HuH-7.5 (cell line): ENCODE measurements at regions not wholly inside any gene's neighbourhood (a gene's known extent, or its start where the extent isn't known, plus 50 kb on each side); places are given as distances from the start of the nearest gene placed in this dataset.
"Not testable (repeated sequence)": the region's sequence is repeated elsewhere in the genome, so short reads cannot be mapped to it uniquely, and the experiment has no call there.

Source experiments
- DNase-seq: peaks from one replicate; pipeline ENCODE4 v3.0.0; 2011; ENCODE audit warnings: low spot score

GRCh38 chr2:446963-447530, 159.2 kb upstream of the ALKAL2 start:
- DNase-seq: no peak

DNA sequence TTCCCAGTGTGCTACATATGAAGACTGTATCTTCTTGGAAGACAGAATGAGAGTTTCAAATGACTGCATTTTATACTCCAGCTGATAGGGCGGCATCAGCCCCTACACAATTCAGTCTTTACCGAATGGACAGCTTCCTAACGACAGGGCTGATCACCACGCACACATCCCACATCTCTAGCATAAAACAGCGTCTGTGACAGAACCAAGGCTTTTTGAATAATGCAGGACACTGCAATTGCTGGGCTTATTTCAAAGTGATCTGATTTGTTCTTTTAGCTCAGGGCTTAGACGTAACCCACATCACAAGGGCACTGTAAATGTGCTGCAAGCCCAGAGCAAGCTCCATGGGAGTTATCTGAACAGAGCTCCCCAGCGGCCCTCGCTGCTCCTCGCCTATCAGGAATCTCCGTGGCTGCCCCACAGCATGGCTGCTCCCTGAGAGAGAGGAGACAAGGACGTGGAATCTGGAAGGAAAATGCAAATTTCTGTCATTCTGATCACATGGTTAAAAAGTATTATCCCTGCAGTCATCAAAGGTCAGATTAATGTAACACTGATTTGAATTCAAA, 158.5 kb upstream of the ALKAL2 start:
- DNase-seq: no peak

GRCh38 chr2:445896-446295, 158.0 kb upstream of the ALKAL2 start:
- no peak for DNase-seq

- DNase-seq: no peak
These were observed 157.3 kb upstream of the ALKAL2 start for GRCh38 chr2:444937-445884.

GRCh38 chr2:443741-444140, 155.8 kb upstream of the ALKAL2 start:
- DNase-seq: no peak

GRCh38 chr2:443216-443615, 155.3 kb upstream of the ALKAL2 start:
- DNase-seq: no peak

GRCh38 chr2:441258-442022, 153.5 kb upstream of the ALKAL2 start:
- no peak for DNase-seq

- DNase-seq: no peak
These were observed 152.5 kb upstream of the ALKAL2 start for GRCh38 chr2:440403-440740.

DNA sequence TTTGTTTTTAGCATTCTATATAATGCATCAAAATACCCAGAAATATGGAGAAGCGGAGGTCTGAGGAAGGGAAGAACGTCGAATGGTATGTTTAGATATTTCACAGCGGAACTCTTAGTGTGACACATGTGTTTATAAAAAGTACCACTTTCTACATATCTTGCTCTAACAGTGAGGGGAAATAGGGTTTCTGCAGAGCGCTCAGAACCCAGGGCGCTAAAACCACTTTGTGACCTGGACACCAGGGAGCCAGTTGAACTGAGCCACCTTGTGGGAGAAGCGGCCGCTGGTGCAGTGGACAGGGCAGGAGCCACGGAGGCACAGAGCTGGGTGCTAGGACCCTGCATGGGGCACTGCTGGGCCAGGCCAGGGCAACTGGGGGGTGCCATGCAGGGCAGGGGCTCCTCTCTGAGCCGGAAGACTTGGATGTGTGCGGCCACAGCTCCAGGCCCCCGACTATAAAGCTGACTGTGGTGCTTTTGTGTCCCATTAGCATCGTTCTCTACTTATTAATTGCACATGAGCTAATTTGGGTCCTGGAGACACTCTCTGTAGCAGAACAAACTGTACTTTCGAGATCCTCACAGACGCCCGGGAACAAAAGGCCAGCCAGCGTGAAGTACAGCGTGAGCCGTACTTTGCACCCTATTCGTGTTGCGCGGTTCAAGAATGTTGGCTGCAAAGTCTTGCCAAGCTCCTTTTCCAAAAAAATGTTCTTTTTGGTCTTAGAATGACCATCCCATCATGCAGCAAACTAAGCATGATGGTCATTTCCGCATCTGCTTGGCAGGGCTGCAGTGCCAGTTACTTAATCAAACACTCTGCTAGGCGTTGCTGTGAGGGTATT, 151.9 kb upstream of the ALKAL2 start:
- DNase-seq: no peak

DNA sequence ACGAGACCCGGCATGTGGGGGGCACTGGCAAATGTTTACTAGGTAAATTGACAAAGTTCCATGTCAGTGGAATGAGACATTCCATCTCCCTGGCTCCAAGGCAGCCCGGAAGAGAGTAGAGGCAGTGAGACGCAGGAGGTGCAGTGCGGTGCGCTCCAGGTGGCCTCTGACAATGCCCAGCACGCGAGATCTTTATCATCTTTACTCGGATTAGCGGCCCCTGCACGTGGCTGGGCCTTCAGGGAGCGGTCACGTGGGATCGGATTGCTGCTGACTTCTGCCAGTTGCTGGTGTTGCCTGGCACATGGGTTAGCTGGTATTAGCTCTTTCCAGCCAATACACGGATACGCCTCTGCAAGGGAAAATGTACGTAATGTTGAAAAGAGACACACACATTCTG, 151.2 kb upstream of the ALKAL2 start:
- no peak for DNase-seq

GRCh38 chr2:437756-438393, 150.0 kb upstream of the ALKAL2 start:
- DNase-seq: no peak

DNA sequence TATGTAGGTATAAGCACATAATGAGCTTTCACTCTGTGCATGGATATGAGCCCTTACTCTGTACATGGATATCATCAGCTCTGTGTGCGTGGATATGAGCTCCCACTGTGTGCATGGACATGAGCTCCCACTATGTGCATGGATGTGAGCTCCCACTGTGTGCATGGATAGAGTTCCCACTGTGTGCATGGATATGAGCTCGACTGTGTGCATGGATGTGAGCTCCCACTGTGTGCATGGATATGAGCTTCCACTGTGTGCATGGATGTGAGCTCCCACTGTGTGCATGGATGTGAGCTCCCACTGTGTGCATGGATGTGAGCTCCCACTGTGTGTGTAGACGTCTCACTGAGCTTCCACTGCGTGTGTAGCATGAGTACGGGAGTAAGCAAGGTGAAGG, 149.3 kb upstream of the ALKAL2 start:
- no peak for DNase-seq

GRCh38 chr2:436205-436604, 148.3 kb upstream of the ALKAL2 start:
- no peak for DNase-seq

DNA sequence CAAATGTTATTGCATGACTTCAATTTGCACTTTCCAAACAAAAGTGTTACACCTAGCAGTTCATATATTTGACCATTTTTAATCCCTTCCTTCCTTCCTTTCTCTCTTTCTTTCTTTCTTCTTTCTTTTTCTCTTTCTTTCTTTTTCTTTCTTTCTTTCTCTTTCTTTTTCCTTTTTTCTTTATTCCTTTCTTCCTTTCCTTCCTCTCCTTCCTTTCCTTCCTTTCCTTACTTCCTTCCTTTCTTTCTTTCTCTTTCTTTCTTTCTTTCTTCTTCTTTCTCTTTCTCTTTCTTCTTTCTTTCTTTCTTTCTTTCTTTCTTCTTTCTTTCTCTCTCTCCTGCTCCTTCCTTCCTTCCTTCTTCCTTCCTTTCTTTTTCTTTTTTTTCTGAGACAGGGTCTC, 146.7 kb upstream of the ALKAL2 start:
- DNase-seq: no peak

DNA sequence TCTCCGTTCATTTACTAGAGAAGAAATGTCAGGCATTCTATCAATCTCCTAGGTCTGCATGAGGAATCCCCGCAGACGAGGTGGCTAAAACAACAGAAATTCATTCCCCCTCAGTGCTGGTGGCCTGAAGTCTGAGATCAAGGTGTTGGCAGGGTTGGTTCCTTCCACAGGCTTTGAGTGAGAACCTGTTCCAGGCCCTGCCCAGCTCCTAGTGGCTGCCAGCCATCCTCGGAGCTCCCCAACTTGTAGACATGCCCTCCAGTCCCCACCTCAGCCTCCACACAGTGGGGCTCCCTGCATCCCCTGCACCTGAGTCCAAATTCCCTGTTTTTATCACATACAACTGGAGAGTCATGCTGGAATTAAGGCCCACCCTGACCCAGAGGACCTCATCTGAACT, 145.3 kb upstream of the ALKAL2 start:
- no peak for DNase-seq

DNA sequence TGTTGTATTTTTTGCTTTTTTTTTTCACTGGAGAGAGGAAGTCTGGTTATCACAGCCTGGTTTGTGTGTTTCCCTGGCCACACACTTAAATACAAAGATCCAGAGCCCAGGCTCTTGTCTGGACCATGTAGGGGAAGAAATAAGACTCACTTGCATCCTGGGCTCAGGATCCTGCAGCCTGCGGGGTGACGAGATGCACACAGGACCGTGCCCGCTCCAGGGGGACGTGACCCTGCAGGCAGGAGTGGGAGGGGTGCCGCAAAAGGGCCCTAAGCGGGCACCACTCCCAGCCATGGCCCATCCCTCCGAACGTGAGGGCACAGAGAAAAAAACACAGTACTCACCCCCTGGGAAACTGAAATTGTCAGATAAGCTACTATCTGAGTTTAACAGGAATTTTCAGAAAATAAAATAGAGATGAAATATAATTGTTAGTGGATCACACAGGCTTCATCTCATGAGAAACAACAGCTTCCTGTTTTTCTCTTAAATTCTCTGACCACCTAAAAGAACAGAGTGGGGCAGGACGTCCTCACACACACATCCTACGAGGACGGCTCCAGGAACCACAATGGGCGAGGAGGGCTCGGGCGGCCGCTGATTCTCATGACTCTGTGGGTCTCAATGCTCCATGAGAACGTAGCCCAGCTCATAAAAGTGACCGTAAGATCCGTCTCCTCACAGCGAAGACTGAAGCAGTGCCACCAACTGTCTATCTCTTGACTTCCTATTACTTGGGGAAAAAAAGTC, 142.6 kb upstream of the ALKAL2 start:
- DNase-seq: no peak

- no peak for DNase-seq
These were observed 141.8 kb upstream of the ALKAL2 start for GRCh38 chr2:429575-430254.

DNA sequence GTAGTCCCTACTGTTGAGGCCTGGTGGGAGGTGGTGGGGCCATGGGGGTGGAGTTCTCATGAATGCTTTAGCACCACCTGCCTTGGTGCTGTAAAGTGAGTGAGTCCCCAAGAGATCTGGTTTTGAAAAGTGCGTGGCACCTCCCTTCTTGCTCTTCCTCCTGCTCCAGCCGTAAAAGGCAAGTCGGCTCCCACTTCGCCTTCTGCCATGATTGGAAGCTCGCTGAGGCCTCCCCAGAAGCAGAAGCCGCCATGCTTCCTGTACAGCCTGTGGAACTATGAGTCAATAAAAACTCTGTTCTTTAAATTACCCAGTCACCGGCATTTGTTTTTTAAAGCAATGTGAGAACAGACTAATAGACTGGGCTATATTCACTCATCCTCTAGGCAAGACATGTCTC, 141.3 kb upstream of the ALKAL2 start:
- DNase-seq: no peak

DNA sequence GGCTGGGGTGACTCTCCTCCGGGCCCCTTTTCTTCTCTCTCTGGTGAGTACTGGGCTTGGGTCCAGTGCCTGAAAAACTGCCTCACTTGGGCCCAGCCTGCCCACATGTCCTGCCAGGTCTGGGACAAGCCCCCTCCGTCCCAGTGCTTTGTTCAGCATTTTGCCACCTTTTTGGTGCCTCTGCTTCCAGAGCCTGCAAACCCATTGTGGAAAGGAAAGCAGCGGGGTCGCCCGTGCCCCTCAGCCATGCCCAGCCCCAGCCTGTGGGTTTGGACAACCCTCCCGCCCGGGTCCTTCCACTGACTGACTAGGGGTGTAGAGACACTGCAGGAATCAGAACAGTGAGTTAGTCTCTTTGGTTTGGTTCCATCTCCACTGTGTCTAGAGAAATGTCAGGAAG, 140.7 kb upstream of the ALKAL2 start:
- no peak for DNase-seq

- DNase-seq: not testable (repeated sequence)
These were observed 138.8 kb upstream of the ALKAL2 start for GRCh38 chr2:426696-427095.
